Activated CD8-positive, alpha-beta memory T cell treated with anti-CD3 and anti-CD28 coated beads, Interleukin-2, amount 10 ng/mL, durations not matched to agents 7 days and 5 days (primary cell): ENCODE measurements at regions not wholly inside any gene's neighbourhood (a gene's known extent, or its start where the extent isn't known, plus 50 kb on each side); places are given as distances from the start of the nearest gene placed in this dataset.

Source experiments
- ATAC-seq: fragments of 150-1000 bp; cut with Tn5 transposase; one replicate; pipeline ENCODE4 v1.10.0; 2021; ENCODE audit warnings: moderate library complexity
- CTCF ChIA-PET: fragments of 350-600 bp; sonication (Branson Sonifier 250); formaldehyde crosslinking; loops from one replicate; lab custom pipeline; 2021; ENCODE audit warnings: antibody characterized with exemption; lab: Charles Lee
- DNase-seq: peaks from one replicate; pipeline ENCODE4 v3.0.0-alpha.2; 2020
- H3K27ac Mint-ChIP-seq: one replicate; pipeline ENCODE4 v1.8.0; 2021; ENCODE audit warnings: mild to moderate bottlenecking, mixed read lengths
- H3K27me3 Mint-ChIP-seq: one replicate; pipeline ENCODE4 v1.8.0; 2021; ENCODE audit warnings: mixed read lengths
- H3K36me3 Mint-ChIP-seq: one replicate; pipeline ENCODE4 v1.8.0; 2021; ENCODE audit warnings: mild to moderate bottlenecking, mixed read lengths
- H3K4me1 Mint-ChIP-seq: one replicate; pipeline ENCODE4 v1.8.0; 2021; ENCODE audit warnings: mixed read lengths
- H3K4me3 Mint-ChIP-seq: one replicate; pipeline ENCODE4 v1.8.0; 2021; ENCODE audit warnings: mild to moderate bottlenecking, moderate library complexity, mixed read lengths
- H3K9me3 Mint-ChIP-seq: one replicate; pipeline ENCODE4 v1.8.0; 2022; ENCODE audit warnings: low read depth, mixed read lengths

GRCh38 chr3:170728181-170728580 lies 141.8 kb downstream of the RPL22L1 start:
- Mint-ChIP-seq H3K9me3 (no peaks in the 10 kb centered on the region), H3K27ac (no peak overlapping the region), H3K4me3 (no peak overlapping the region), H3K27me3 (peaks cover 18% of the 10 kb centered on the region), H3K36me3 (no peaks in the 10 kb centered on the region), H3K4me1 (no peaks in the 10 kb centered on the region)
- ATAC-seq (no peak), DNase-seq (no peak)
- CTCF ChIA-PET: no interaction called here

DNA sequence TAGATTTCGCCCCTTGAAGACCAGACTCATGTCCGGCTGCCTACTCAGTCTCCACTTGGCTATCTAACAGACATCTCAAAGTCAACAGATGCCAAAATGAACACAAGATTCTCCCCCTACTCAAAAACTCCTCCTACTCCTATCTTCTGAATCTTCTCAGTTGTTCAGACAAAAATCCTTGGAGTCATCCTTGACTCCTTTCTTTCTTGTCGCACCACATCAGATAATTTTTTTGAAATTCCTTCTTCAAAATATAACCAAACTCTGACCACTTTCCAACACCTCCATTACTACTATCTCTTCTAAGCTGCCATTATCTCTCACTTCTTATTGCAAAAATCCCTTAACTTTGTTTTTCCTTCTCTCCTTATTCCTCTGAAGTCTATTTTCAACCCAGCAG lies 141.9 kb upstream of the SLC7A14 start:
- peaks cover 17% of the 10 kb centered on the region for H3K27me3 Mint-ChIP-seq
- no peaks in the 10 kb centered on the region for H3K36me3 Mint-ChIP-seq
- CTCF ChIA-PET: no interaction called here
- H3K27ac Mint-ChIP-seq: no peak overlapping the region
- no peaks in the 10 kb centered on the region for H3K9me3 Mint-ChIP-seq
- DNase-seq (no peak), ATAC-seq (no peak)
- H3K4me1 Mint-ChIP-seq: no peaks in the 10 kb centered on the region
- H3K4me3 Mint-ChIP-seq: no peak overlapping the region

DNA sequence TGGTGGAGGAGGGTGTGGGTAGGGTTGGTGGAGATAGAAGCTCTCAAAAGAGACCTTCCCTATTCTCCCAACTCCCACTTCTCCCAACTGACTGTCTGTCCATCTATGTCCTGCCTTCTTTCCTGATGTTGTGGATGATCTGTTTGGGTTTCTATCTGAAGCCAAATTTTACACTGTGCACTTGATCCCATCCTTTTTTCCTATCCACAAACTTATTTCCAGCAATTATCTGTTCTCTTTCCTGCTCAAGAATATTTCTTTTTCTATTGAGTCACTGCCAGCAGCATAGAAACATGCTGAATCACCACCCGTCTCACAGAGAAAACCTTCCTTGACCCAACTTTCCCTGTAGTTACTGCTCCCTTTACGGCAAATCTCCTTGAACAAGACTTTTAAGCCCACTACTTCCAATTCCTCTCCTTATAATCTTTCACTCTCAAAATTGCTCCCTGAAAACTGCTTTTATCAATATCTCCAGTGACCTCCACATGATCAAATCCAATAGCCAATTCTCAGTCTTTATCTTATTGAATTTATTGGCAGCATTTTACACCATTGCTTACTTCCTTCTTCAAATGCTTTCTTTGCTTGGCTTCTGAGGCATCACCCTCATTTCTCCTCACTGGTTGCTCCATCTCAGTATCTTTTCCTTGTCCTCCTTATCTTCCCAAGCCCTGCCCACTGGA lies 141.2 kb upstream of the SLC7A14 start:
- Mint-ChIP-seq H3K4me1 (no peaks in the 10 kb centered on the region), H3K4me3 (no peak overlapping the region), H3K9me3 (no peaks in the 10 kb centered on the region), H3K27ac (no peak overlapping the region), H3K36me3 (no peaks in the 10 kb centered on the region), H3K27me3 (peaks cover 11% of the 10 kb centered on the region)
- DNase-seq (no peak), ATAC-seq (no peak)
- CTCF ChIA-PET: no interaction called here

- Mint-ChIP-seq H3K27ac (no peak overlapping the region), H3K4me1 (no peaks in the 10 kb centered on the region), H3K4me3 (no peak overlapping the region), H3K9me3 (no peaks in the 10 kb centered on the region), H3K36me3 (no peaks in the 10 kb centered on the region), H3K27me3 (peaks cover 12% of the 10 kb centered on the region)
- DNase-seq (no peak), ATAC-seq (no peak)
- CTCF ChIA-PET: interaction anchor here (0.5 kb wide), 1 partner anchor 348 kb away, joined by 3 read pairs; no protein-coding TSS in a partner anchor
Observed at GRCh38 chr3:170725285-170725731, 139.4 kb upstream of the SLC7A14 start.

DNA sequence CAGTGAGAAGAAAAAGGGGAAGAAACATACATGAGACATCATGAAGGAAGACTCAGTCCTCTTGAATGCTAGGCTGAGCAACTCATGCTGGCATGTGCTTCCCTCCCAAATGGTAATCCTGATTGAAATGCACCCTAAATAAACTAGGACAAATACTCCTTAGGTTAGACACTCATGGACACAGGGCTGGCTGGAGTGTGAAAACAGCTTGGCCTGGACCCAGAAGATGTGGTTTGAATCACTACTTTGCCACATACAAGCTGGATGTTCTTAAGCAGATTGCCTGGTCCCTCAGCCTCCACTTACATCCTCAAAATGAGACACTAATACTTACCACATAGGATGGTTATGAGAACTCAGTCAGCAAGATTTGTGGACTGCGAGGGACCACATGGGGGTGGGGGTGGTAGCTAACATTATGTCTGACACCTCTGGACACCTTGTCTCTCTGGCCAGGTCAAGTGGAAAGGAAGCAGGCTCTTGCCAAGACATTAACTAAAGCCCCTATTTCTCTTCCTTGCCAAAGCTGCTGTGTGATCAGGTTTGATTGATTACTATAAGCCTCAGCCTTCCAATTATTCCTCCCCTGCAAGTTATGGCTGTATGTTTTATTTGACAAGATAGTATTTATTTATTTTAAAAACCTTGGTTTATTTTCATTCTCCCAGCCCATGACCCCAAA lies 138.9 kb upstream of the SLC7A14 start:
- H3K9me3 Mint-ChIP-seq: no peaks in the 10 kb centered on the region
- DNase-seq (no peak), ATAC-seq (no peak)
- H3K4me1 Mint-ChIP-seq: no peaks in the 10 kb centered on the region
- H3K36me3 Mint-ChIP-seq: no peaks in the 10 kb centered on the region
- no peak overlapping the region for H3K4me3 Mint-ChIP-seq
- no peak overlapping the region for H3K27ac Mint-ChIP-seq
- peaks cover 16% of the 10 kb centered on the region for H3K27me3 Mint-ChIP-seq
- CTCF ChIA-PET: no interaction called here

- H3K4me1 Mint-ChIP-seq: no peaks in the 10 kb centered on the region
- peaks cover 18% of the 10 kb centered on the region for H3K27me3 Mint-ChIP-seq
- no peak for DNase-seq
- no peaks in the 10 kb centered on the region for H3K36me3 Mint-ChIP-seq
- ATAC-seq: no peak
- no peak overlapping the region for H3K27ac Mint-ChIP-seq
- no peak overlapping the region for H3K4me3 Mint-ChIP-seq
- CTCF ChIA-PET: no interaction called here
- no peaks in the 10 kb centered on the region for H3K9me3 Mint-ChIP-seq
Observed at GRCh38 chr3:170723241-170723640, 137.4 kb upstream of the SLC7A14 start.

DNA sequence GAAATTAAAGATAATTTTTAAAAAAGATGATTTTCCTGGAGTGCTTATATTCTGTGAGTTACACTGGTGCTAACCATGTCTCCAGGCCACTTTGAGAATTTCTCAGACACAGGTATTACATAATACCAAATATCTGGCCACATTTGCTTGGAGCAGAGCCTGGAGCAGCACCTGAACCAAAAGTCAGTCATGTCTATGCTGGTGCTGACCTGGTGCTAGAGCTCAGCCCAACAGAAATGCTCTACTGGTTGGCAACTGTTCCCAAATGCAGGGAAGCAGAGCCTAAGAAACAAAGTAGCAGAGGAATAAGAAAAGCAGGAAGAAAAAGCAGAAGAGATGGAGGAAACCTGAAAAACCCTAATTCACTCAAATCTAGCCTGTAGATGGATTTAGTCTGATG lies 135.7 kb upstream of the SLC7A14 start:
- Mint-ChIP-seq H3K4me1 (no peaks in the 10 kb centered on the region), H3K4me3 (no peak overlapping the region), H3K9me3 (no peaks in the 10 kb centered on the region), H3K27ac (no peak overlapping the region), H3K36me3 (no peaks in the 10 kb centered on the region), H3K27me3 (peaks cover 23% of the 10 kb centered on the region)
- ATAC-seq: no peak
- CTCF ChIA-PET: no interaction called here
- no peak for DNase-seq

DNA sequence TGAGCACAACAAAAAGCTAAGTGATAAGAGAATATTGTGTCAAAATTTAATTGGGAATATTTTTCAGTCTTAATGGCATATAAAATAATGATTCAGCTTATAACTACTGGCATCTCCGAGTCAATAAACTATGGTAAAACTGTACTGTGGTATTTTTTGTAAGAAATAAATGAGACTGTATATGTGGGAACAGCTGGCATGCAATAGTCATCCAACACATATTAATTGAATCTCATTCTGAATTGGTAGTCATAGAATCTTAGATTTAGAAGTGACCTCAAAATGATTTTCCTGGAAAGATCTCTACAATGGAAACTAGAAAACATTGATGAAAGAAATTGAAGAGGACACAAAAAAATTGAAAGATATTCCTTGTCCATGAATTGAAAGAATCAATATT lies 133.4 kb upstream of the SLC7A14 start:
- CTCF ChIA-PET: no interaction called here
- H3K4me3 Mint-ChIP-seq: no peak overlapping the region
- H3K27me3 Mint-ChIP-seq: peaks cover 28% of the 10 kb centered on the region
- no peaks in the 10 kb centered on the region for H3K9me3 Mint-ChIP-seq
- H3K36me3 Mint-ChIP-seq: no peaks in the 10 kb centered on the region
- H3K27ac Mint-ChIP-seq: no peak overlapping the region
- ATAC-seq: no peak
- H3K4me1 Mint-ChIP-seq: no peaks in the 10 kb centered on the region
- no peak for DNase-seq

DNA sequence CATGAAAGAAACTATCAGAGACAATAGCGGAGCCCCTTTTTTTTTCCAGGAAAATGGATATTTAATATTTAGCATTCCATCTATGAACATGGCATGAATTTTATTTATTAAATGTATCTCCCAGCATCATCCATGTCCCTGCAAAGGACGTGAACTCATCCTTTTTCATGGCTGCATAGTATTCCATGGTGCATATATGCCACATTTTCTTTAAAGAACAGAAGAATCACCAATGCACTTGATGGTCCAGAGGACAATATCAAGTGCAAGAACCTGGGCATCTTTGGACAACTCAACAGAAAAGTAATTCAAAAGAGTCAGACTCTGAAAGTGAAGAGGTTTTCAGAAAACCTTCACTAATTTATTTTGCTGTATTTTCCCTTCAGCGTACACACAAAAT lies 133.0 kb upstream of the SLC7A14 start:
- no peak overlapping the region for H3K27ac Mint-ChIP-seq
- DNase-seq (no peak), ATAC-seq (no peak)
- H3K27me3 Mint-ChIP-seq: peaks cover 24% of the 10 kb centered on the region
- CTCF ChIA-PET: no interaction called here
- no peak overlapping the region for H3K4me3 Mint-ChIP-seq
- no peaks in the 10 kb centered on the region for H3K36me3 Mint-ChIP-seq
- no peaks in the 10 kb centered on the region for H3K9me3 Mint-ChIP-seq
- H3K4me1 Mint-ChIP-seq: no peaks in the 10 kb centered on the region

DNA sequence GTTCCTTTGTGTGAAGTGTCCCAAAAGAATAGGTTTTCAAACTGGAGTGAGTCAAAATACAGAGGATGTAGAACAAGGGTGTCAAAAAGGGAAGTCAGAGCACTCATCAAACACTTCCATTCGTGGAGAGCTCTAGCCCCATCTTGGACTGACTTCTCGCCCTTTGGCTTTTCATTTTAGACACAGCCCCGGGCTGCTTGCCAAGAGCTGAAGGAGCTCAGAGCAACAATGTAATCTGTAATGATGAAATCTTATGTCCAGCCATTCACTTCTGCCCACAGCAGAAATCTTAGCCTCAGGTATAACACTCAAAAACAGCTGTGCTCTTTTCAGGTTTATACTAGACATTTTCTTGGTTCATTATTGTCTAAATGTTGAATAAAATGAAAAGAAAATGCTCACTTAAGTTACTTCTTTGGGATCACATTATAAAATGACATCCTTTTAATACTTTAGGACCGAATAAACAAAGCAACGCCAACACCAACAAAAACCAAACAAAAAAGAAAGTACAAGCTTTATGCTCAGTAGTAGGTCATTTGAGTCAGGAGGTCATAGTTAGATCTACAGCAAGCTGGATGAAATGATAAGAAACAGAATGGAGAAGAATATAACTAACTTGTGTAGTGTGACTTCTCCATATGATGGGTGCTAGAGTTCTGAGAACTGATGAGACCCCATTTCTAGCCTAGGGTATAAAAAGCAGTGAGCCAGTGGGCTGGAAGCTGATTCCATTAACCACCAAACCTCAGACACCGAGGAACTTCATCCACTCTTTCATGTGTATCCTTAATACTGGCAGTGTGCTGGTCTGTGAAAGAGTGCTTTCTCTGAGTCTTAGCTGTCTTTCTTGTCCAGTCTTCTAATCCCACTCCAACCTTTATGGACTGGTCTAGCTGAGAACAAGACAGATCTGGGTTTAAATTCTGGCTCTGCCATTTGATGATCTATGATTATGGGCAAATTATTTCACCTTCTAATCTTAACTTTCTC lies 131.8 kb upstream of the SLC7A14 start:
- Mint-ChIP-seq H3K36me3 (no peaks in the 10 kb centered on the region), H3K9me3 (no peaks in the 10 kb centered on the region), H3K4me3 (no peak overlapping the region), H3K4me1 (no peaks in the 10 kb centered on the region), H3K27ac (no peak overlapping the region), H3K27me3 (peaks cover 24% of the 10 kb centered on the region)
- ATAC-seq (no peak), DNase-seq (no peak)
- CTCF ChIA-PET: no interaction called here

DNA sequence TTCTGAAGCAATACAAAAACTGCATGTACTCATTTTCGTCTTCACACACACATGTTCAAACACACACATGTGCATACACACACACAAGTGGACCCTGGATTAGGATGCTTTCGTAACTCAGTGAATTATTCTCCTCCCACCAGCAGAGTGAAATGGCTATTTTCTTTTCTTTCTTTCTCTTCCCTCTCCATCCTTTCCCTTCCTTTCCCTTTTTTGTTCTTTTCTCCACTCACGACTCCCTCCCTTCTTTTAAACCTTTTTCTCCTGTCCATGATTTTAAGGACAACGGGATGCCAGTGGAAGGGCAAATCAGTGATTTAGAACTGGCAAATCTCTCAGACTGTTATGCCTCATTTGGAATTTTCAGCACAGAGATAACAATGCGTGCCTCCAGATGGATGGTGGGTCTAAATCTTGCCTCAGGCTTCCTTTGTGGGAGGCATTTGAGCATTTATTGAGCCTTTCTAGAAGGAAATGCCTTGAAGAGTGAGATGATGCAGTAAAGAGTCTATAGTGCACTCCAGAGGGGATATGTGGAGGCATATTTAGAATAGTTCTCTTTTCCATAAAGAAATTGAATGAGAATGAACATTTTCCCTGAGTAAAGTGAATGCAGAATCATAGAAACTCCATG lies 130.4 kb upstream of the SLC7A14 start:
- ATAC-seq (no peak), DNase-seq (no peak)
- H3K36me3 Mint-ChIP-seq: no peaks in the 10 kb centered on the region
- H3K4me3 Mint-ChIP-seq: no peak overlapping the region
- H3K9me3 Mint-ChIP-seq: no peaks in the 10 kb centered on the region
- H3K27ac Mint-ChIP-seq: no peak overlapping the region
- H3K4me1 Mint-ChIP-seq: no peaks in the 10 kb centered on the region
- CTCF ChIA-PET: no interaction called here
- H3K27me3 Mint-ChIP-seq: peaks cover 25% of the 10 kb centered on the region

- CTCF ChIA-PET: no interaction called here
- no peaks in the 10 kb centered on the region for H3K4me1 Mint-ChIP-seq
- no peaks in the 10 kb centered on the region for H3K36me3 Mint-ChIP-seq
- peaks cover 28% of the 10 kb centered on the region for H3K27me3 Mint-ChIP-seq
- H3K9me3 Mint-ChIP-seq: peaks cover under 1% of the 10 kb centered on the region
- ATAC-seq (no peak), DNase-seq (no peak)
- no peak overlapping the region for H3K27ac Mint-ChIP-seq
- H3K4me3 Mint-ChIP-seq: no peak overlapping the region
Observed at GRCh38 chr3:170714562-170715535, 129.0 kb upstream of the SLC7A14 start.
